ENCODE measurements at regions not wholly inside any gene's neighbourhood (a gene's known extent, or its start where the extent isn't known, plus 50 kb on each side); places are given as distances from the start of the nearest gene placed in this dataset.

- no peak overlapping the region for H3K27ac ChIP-seq (ENCODE audit: low read length)
- H3K27me3 ChIP-seq (ENCODE audit: low read depth, low read length), result no peaks in the 10 kb centered on the region
- no peaks in the 10 kb centered on the region for H3K36me3 ChIP-seq (ENCODE audit: control insufficient read depth in 1 of 2, insufficient read depth in 2 of 2, low read length in 2 of 2)
- H3K4me1 ChIP-seq (ENCODE audit: control insufficient read depth in 1 of 2, insufficient read depth in 2 of 2, low read length in 2 of 2), result no peaks in the 10 kb centered on the region
- peaks cover 0 to 13% of the 10 kb centered on the region in 2 donors for H3K9me3 ChIP-seq (ENCODE audit: control insufficient read depth in 1 of 2, low read length in 2 of 2)
- no peak overlapping the region for H3K4me3 ChIP-seq (ENCODE audit: low read depth in 1 of 2, low read length in 2 of 2)
Observed at GRCh38 chr15:96559631-96560030, 229.1 kb downstream of the NR2F2 start.

GRCh38 chr15:96560246-96560895 lies 229.9 kb downstream of the NR2F2 start:
- Histone ChIP-seq H3K27me3 (ENCODE audit: low read depth, low read length) (no peaks in the 10 kb centered on the region), H3K4me1 (ENCODE audit: control insufficient read depth in 1 of 2, insufficient read depth in 2 of 2, low read length in 2 of 2) (no peaks in the 10 kb centered on the region), H3K4me3 (ENCODE audit: low read depth in 1 of 2, low read length in 2 of 2) (no peak overlapping the region), H3K27ac (ENCODE audit: low read length) (no peak overlapping the region), H3K9me3 (ENCODE audit: control insufficient read depth in 1 of 2, low read length in 2 of 2) (peaks cover 0 to 13% of the 10 kb centered on the region in 2 donors), H3K36me3 (ENCODE audit: control insufficient read depth in 1 of 2, insufficient read depth in 2 of 2, low read length in 2 of 2) (no peaks in the 10 kb centered on the region)

GRCh38 chr15:96561593-96561992 lies 231.1 kb downstream of the NR2F2 start:
- Histone ChIP-seq H3K27ac (ENCODE audit: low read length) (no peak overlapping the region), H3K9me3 (ENCODE audit: control insufficient read depth in 1 of 2, low read length in 2 of 2) (peaks cover 0 to 13% of the 10 kb centered on the region in 2 donors), H3K4me1 (ENCODE audit: control insufficient read depth in 1 of 2, insufficient read depth in 2 of 2, low read length in 2 of 2) (no peaks in the 10 kb centered on the region), H3K27me3 (ENCODE audit: low read depth, low read length) (no peaks in the 10 kb centered on the region), H3K4me3 (ENCODE audit: low read depth in 1 of 2, low read length in 2 of 2) (no peak overlapping the region), H3K36me3 (ENCODE audit: control insufficient read depth in 1 of 2, insufficient read depth in 2 of 2, low read length in 2 of 2) (no peaks in the 10 kb centered on the region)

- Histone ChIP-seq H3K9me3 (ENCODE audit: control insufficient read depth in 1 of 2, low read length in 2 of 2) (peaks cover 0 to 13% of the 10 kb centered on the region in 2 donors), H3K27me3 (ENCODE audit: low read depth, low read length) (no peaks in the 10 kb centered on the region), H3K4me3 (ENCODE audit: low read depth in 1 of 2, low read length in 2 of 2) (no peak overlapping the region), H3K27ac (ENCODE audit: low read length) (no peak overlapping the region), H3K4me1 (ENCODE audit: control insufficient read depth in 1 of 2, insufficient read depth in 2 of 2, low read length in 2 of 2) (no peaks in the 10 kb centered on the region), H3K36me3 (ENCODE audit: control insufficient read depth in 1 of 2, insufficient read depth in 2 of 2, low read length in 2 of 2) (no peaks in the 10 kb centered on the region)
Observed at GRCh38 chr15:96564546-96564945, 234.0 kb downstream of the NR2F2 start.

GRCh38 chr15:96565266-96565665 lies 234.8 kb downstream of the NR2F2 start:
- no peak overlapping the region for H3K4me3 ChIP-seq (ENCODE audit: low read depth in 1 of 2, low read length in 2 of 2)
- H3K36me3 ChIP-seq (ENCODE audit: control insufficient read depth in 1 of 2, insufficient read depth in 2 of 2, low read length in 2 of 2), result no peaks in the 10 kb centered on the region
- no peak overlapping the region for H3K27ac ChIP-seq (ENCODE audit: low read length)
- no peaks in the 10 kb centered on the region for H3K27me3 ChIP-seq (ENCODE audit: low read depth, low read length)
- H3K9me3 ChIP-seq (ENCODE audit: control insufficient read depth in 1 of 2, low read length in 2 of 2), result peaks cover 0 to 13% of the 10 kb centered on the region in 2 donors
- H3K4me1 ChIP-seq (ENCODE audit: control insufficient read depth in 1 of 2, insufficient read depth in 2 of 2, low read length in 2 of 2), result no peaks in the 10 kb centered on the region

- no peaks in the 10 kb centered on the region for H3K4me1 ChIP-seq (ENCODE audit: control insufficient read depth in 1 of 2, insufficient read depth in 2 of 2, low read length in 2 of 2)
- no peak overlapping the region for H3K4me3 ChIP-seq (ENCODE audit: low read depth in 1 of 2, low read length in 2 of 2)
- H3K27ac ChIP-seq (ENCODE audit: low read length), result no peak overlapping the region
- no peaks in the 10 kb centered on the region for H3K36me3 ChIP-seq (ENCODE audit: control insufficient read depth in 1 of 2, insufficient read depth in 2 of 2, low read length in 2 of 2)
- no peaks in the 10 kb centered on the region for H3K9me3 ChIP-seq (ENCODE audit: control insufficient read depth in 1 of 2, low read length in 2 of 2)
- no peaks in the 10 kb centered on the region for H3K27me3 ChIP-seq (ENCODE audit: low read depth, low read length)
Observed at GRCh38 chr15:96574782-96575181, 244.3 kb downstream of the NR2F2 start.

- Histone ChIP-seq H3K9me3 (ENCODE audit: control insufficient read depth in 1 of 2, low read length in 2 of 2) (no peaks in the 10 kb centered on the region), H3K27me3 (ENCODE audit: low read depth, low read length) (no peaks in the 10 kb centered on the region), H3K36me3 (ENCODE audit: control insufficient read depth in 1 of 2, insufficient read depth in 2 of 2, low read length in 2 of 2) (no peaks in the 10 kb centered on the region), H3K27ac (ENCODE audit: low read length) (no peak overlapping the region), H3K4me3 (ENCODE audit: low read depth in 1 of 2, low read length in 2 of 2) (no peak overlapping the region), H3K4me1 (ENCODE audit: control insufficient read depth in 1 of 2, insufficient read depth in 2 of 2, low read length in 2 of 2) (no peaks in the 10 kb centered on the region)
Observed at GRCh38 chr15:96576596-96576995, 246.1 kb downstream of the NR2F2 start.

DNA sequence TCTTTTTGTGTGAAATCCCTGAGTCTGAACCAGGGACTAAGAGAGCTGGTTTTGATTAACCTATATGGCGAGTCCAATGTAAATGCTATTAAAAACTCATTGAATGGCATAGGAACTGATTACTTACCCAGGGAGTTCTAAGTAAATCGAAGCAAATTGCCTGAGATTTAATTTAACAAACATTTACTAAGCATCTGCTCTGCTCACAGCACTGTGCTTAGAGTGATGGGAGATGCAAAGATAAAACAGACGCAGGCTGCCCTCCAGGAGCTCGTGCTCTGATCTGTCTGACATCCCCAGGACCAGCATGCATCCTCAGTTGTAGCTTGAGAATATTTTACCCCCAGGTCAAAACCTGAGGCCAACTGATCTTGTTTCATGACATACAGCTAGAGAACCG lies 247.9 kb downstream of the NR2F2 start:
- H3K4me3 ChIP-seq (ENCODE audit: low read depth in 1 of 2, low read length in 2 of 2), result no peak overlapping the region
- no peaks in the 10 kb centered on the region for H3K36me3 ChIP-seq (ENCODE audit: control insufficient read depth in 1 of 2, insufficient read depth in 2 of 2, low read length in 2 of 2)
- H3K9me3 ChIP-seq (ENCODE audit: control insufficient read depth in 1 of 2, low read length in 2 of 2), result no peaks in the 10 kb centered on the region
- H3K27ac ChIP-seq (ENCODE audit: low read length), result no peak overlapping the region
- no peaks in the 10 kb centered on the region for H3K4me1 ChIP-seq (ENCODE audit: control insufficient read depth in 1 of 2, insufficient read depth in 2 of 2, low read length in 2 of 2)
- no peaks in the 10 kb centered on the region for H3K27me3 ChIP-seq (ENCODE audit: low read depth, low read length)

DNA sequence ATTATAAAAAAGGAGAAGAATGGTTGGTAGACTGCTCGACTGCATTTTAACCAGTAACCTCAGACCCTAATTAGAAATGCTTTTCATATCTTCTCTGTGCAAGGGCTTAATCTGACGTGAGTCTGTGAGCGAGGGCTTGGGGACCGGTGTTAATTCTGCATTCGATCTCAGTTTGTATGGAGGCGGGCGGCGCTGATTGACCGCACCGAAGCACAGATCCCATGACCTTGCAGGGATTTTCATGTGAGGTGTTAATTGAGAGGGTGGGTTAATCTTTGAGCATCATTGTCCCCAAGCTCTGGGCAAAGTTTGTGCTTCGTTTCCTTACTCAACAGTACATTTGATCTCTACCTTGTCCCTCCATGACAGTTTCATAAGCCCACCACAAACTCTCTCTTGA lies 250.9 kb downstream of the NR2F2 start:
- no peak overlapping the region for H3K4me3 ChIP-seq (ENCODE audit: low read depth in 1 of 2, low read length in 2 of 2)
- no peaks in the 10 kb centered on the region for H3K4me1 ChIP-seq (ENCODE audit: control insufficient read depth in 1 of 2, insufficient read depth in 2 of 2, low read length in 2 of 2)
- H3K27ac ChIP-seq (ENCODE audit: low read length), result no peak overlapping the region
- no peaks in the 10 kb centered on the region for H3K36me3 ChIP-seq (ENCODE audit: control insufficient read depth in 1 of 2, insufficient read depth in 2 of 2, low read length in 2 of 2)
- no peaks in the 10 kb centered on the region for H3K27me3 ChIP-seq (ENCODE audit: low read depth, low read length)
- H3K9me3 ChIP-seq (ENCODE audit: control insufficient read depth in 1 of 2, low read length in 2 of 2), result no peaks in the 10 kb centered on the region

DNA sequence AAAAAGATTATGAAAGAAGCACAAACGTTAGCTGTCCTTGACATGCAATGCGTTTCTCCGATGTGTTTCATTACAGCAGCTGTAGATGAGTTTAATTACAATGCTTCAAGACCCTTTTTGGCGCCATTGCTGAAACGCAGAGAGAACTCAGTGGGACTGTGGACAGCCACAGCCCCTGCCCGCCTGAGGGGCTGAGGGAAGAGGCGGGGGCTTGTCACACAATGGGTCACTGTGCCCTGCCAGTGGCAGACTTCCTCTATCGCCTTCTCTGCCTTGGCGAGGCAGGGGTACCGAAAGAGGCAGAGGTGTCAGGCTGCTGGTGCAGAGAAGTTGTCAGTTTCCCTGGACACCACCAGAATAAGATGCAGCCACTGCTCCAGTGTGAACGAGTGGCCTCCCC lies 252.0 kb downstream of the NR2F2 start:
- no peak overlapping the region for H3K4me3 ChIP-seq (ENCODE audit: low read depth in 1 of 2, low read length in 2 of 2)

GRCh38 chr15:96583671-96584070 lies 253.2 kb downstream of the NR2F2 start:
- no peak overlapping the region for H3K4me3 ChIP-seq (ENCODE audit: low read depth in 1 of 2, low read length in 2 of 2)

More for the DNA sequence above, 252.0 kb downstream of the NR2F2 start:
- no peaks in the 10 kb centered on the region for H3K36me3 ChIP-seq (ENCODE audit: control insufficient read depth in 1 of 2, insufficient read depth in 2 of 2, low read length in 2 of 2)
- no peaks in the 10 kb centered on the region for H3K27me3 ChIP-seq (ENCODE audit: low read depth, low read length)
- H3K4me1 ChIP-seq (ENCODE audit: control insufficient read depth in 1 of 2, insufficient read depth in 2 of 2, low read length in 2 of 2), result no peaks in the 10 kb centered on the region
- no peaks in the 10 kb centered on the region for H3K9me3 ChIP-seq (ENCODE audit: control insufficient read depth in 1 of 2, low read length in 2 of 2)
- no peak overlapping the region for H3K27ac ChIP-seq (ENCODE audit: low read length)

More at GRCh38 chr15:96583671-96584070, 253.2 kb downstream of the NR2F2 start:
- Histone ChIP-seq H3K36me3 (ENCODE audit: control insufficient read depth in 1 of 2, insufficient read depth in 2 of 2, low read length in 2 of 2) (no peaks in the 10 kb centered on the region), H3K27ac (ENCODE audit: low read length) (no peak overlapping the region), H3K9me3 (ENCODE audit: control insufficient read depth in 1 of 2, low read length in 2 of 2) (no peaks in the 10 kb centered on the region), H3K27me3 (ENCODE audit: low read depth, low read length) (no peaks in the 10 kb centered on the region), H3K4me1 (ENCODE audit: control insufficient read depth in 1 of 2, insufficient read depth in 2 of 2, low read length in 2 of 2) (no peaks in the 10 kb centered on the region)
